ENCODE measurements at regions not wholly inside any gene's neighbourhood (a gene's known extent, or its start where the extent isn't known, plus 50 kb on each side); places are given as distances from the start of the nearest gene placed in this dataset.
A peak's percentile ranks its signal among the peaks of the same experiment; 100 is the strongest.

DNA sequence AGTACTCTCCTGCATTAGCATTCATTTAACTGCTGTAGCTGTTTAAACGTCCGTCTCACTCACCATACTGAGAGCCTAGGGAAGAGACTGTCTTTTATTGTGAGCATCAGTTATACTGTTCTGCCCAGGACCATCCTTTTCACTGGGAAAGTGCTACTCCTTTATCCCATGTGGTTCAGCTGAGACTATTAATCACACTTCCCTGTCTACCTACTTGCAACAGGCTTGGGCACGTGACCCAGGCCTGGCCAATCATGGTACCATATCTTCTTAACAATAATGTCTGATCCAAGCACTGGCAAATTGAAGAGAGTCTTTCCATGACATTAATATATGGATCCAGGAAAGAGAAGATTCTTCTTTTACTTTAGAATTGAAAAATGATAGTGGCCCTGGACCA lies 108.1 kb downstream of the TM2D1 start:
- DNase-seq = no peak
- H3K36me3 ChIP-seq (replicated peaks) = no peaks in the 10 kb centered on the region
- H3K27ac ChIP-seq = no peak overlapping the region
- no peaks in the 10 kb centered on the region for H3K27me3 ChIP-seq (replicated peaks)
- no peak overlapping the region for H3K4me3 ChIP-seq (ENCODE audit: low read depth, low read length)
- in situ Hi-C loops (cut with HindIII; ENCODE audit: low pct_ligation_motif_present, low sequenced_read_pairs) = no loop called here
- TF ChIP-seq, protein P1, sequence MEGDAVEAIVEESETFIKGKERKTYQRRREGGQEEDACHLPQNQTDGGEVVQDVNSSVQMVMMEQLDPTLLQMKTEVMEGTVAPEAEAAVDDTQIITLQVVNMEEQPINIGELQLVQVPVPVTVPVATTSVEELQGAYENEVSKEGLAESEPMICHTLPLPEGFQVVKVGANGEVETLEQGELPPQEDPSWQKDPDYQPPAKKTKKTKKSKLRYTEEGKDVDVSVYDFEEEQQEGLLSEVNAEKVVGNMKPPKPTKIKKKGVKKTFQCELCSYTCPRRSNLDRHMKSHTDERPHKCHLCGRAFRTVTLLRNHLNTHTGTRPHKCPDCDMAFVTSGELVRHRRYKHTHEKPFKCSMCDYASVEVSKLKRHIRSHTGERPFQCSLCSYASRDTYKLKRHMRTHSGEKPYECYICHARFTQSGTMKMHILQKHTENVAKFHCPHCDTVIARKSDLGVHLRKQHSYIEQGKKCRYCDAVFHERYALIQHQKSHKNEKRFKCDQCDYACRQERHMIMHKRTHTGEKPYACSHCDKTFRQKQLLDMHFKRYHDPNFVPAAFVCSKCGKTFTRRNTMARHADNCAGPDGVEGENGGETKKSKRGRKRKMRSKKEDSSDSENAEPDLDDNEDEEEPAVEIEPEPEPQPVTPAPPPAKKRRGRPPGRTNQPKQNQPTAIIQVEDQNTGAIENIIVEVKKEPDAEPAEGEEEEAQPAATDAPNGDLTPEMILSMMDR (IDR thresholded peaks at IDR 0.05; ENCODE audit: low read depth, low read length, missing control alignments) = no peak

DNA sequence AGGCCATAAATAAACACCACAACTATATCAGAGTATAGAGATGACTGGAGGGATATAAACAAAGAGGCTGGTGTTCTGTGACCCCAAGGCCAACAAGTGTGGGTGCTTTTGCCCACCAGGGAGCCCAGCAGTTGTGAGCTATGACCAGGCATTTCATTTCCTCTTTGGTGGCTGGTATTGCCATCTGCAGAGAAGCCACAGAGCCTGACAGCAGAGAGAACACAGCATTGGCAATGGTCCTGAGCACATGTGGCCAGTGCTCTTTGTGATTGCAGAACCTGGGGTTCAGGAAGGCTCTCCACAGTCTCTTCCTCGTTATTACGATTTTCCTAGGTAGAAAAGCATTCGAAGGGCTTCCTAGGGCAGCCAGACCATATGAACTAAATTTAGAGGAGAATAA lies 112.3 kb downstream of the TM2D1 start:
- TF ChIP-seq, protein P1 (IDR thresholded peaks at IDR 0.05; ENCODE audit: low read depth, low read length, missing control alignments) = no peak
- DNase-seq = no peak
- in situ Hi-C loops (cut with HindIII; ENCODE audit: low pct_ligation_motif_present, low sequenced_read_pairs) = no loop called here
- no peak overlapping the region for H3K4me3 ChIP-seq (ENCODE audit: low read depth, low read length)
- H3K27me3 ChIP-seq (replicated peaks) = no peaks in the 10 kb centered on the region
- no peak overlapping the region for H3K27ac ChIP-seq
- H3K36me3 ChIP-seq (replicated peaks) = no peaks in the 10 kb centered on the region

DNA sequence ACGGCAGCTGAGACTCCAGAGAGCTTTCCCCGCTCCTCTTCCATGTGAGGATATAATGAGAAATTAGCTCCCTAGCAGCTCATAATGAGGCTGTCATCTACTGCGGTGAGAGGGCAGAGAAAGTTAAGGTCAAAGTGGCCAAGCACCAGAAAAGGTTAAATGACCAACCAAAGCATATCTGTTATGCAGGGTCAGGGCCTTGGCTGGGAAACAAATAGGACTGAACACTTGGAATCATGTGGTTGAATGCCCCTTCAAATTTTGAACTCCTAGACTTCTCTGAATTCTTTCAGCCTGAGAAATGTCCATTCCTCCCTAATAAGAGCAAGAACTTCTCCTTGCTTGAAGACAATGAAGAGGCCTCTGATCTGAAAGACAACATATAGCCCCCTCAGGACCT lies 115.9 kb downstream of the TM2D1 start:
- Histone ChIP-seq H3K27ac (no peak overlapping the region), H3K27me3 (replicated peaks) (no peaks in the 10 kb centered on the region), H3K36me3 (replicated peaks) (no peaks in the 10 kb centered on the region), H3K4me3 (ENCODE audit: low read depth, low read length) (no peak overlapping the region)
- in situ Hi-C loops (cut with HindIII; ENCODE audit: low pct_ligation_motif_present, low sequenced_read_pairs) = no loop called here
- TF ChIP-seq, protein P1 (IDR thresholded peaks at IDR 0.05; ENCODE audit: low read depth, low read length, missing control alignments) = no peak
- DNase-seq = no peak

DNA sequence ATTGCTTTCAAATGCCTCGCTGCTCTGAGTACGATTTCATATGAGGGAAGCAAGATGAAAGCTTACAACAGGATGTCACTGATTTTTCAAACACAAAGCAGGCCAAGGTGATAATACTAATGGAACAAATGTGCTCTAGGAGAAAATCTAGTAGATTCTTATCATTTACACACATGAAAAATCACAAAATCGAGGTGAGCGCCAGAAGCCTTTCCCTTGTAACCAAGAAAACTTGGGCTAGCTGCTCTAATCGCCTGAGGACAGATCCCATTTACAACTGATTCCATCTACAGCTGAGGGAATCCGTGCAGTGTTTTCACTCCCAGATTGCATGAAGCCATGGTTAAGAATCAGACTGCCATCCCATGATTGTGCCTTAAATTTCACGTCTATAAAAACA lies 117.5 kb downstream of the TM2D1 start:
- Histone ChIP-seq H3K4me3 (ENCODE audit: low read depth, low read length) (no peak overlapping the region), H3K36me3 (replicated peaks) (no peaks in the 10 kb centered on the region), H3K27ac (no peak overlapping the region), H3K27me3 (replicated peaks) (no peaks in the 10 kb centered on the region)
- TF ChIP-seq, protein P1 (IDR thresholded peaks at IDR 0.05; ENCODE audit: low read depth, low read length, missing control alignments) = no peak
- in situ Hi-C loops (cut with HindIII; ENCODE audit: low pct_ligation_motif_present, low sequenced_read_pairs) = no loop called here
- no peak for DNase-seq

- H3K27ac ChIP-seq = peak overlapping the region; percentile 60
- TF ChIP-seq, protein P1 (IDR thresholded peaks at IDR 0.05; ENCODE audit: low read depth, low read length, missing control alignments) = no peak
- no peak overlapping the region for H3K4me3 ChIP-seq (ENCODE audit: low read depth, low read length)
- peak; percentile 33 for DNase-seq
- no peaks in the 10 kb centered on the region for H3K36me3 ChIP-seq (replicated peaks)
- in situ Hi-C loops (cut with HindIII; ENCODE audit: low pct_ligation_motif_present, low sequenced_read_pairs) = no loop called here
- H3K27me3 ChIP-seq (replicated peaks) = no peaks in the 10 kb centered on the region
Observed at GRCh38 chr1:61606448-61607312, 118.3 kb downstream of the TM2D1 start.
